H9 (cell line): ENCODE measurements at regions not wholly inside any gene's neighbourhood (a gene's known extent, or its start where the extent isn't known, plus 50 kb on each side); places are given as distances from the start of the nearest gene placed in this dataset.

Source experiments
- DNase-seq: peaks from one replicate; pipeline ENCODE4 v3.0.0-alpha.2; 2017
- H2AFZ ChIP-seq: one replicate; pipeline ENCODE4 v1.6.1; 2013; ENCODE audit warnings: mild to moderate bottlenecking, low read length, control low read depth, moderate library complexity
- H2AK5ac ChIP-seq: 2 replicates; pipeline ENCODE4 v1.6.1; 2013; ENCODE audit warnings: low read length, control low read depth, mixed read lengths; ENCODE audit not compliant: insufficient read length
- H2BK120ac ChIP-seq: one replicate; pipeline ENCODE4 v1.6.1; 2013; ENCODE audit warnings: low read depth, mild to moderate bottlenecking, low read length, control low read depth, inconsistent platforms; ENCODE audit not compliant: poor library complexity, severe bottlenecking
- H2BK12ac ChIP-seq: 2 replicates; pipeline ENCODE4 v1.6.1; 2013; ENCODE audit warnings: low read length, control low read depth, mixed read lengths, low read depth; ENCODE audit not compliant: insufficient read length
- H2BK15ac ChIP-seq: 2 replicates; pipeline ENCODE4 v1.6.1; 2013; ENCODE audit warnings: low read depth, low read length, control low read depth
- H2BK20ac ChIP-seq: one replicate; pipeline ENCODE4 v1.6.1; 2013; ENCODE audit warnings: low read depth, mild to moderate bottlenecking, low read length, control low read depth, inconsistent platforms; ENCODE audit not compliant: poor library complexity, severe bottlenecking
- H2BK5ac ChIP-seq: 2 replicates; pipeline ENCODE4 v1.6.1; 2013; ENCODE audit warnings: low read length, control low read depth, mixed read lengths; ENCODE audit not compliant: insufficient read length
- H3K14ac ChIP-seq: 2 replicates; pipeline ENCODE4 v1.6.1; 2013; ENCODE audit warnings: low read length, control low read depth; ENCODE audit not compliant: insufficient read depth
- H3K18ac ChIP-seq: 2 replicates; pipeline ENCODE4 v1.6.1; 2013; ENCODE audit warnings: low read depth, mild to moderate bottlenecking, mixed read lengths, low read length, control low read depth; ENCODE audit not compliant: insufficient read length
- H3K23ac ChIP-seq: 2 replicates; pipeline ENCODE4 v1.6.1; 2013; ENCODE audit warnings: low read length, control low read depth, mixed read lengths, low read depth; ENCODE audit not compliant: insufficient read length
- H3K23me2 ChIP-seq: 2 replicates; pipeline ENCODE4 v1.6.1; 2013; ENCODE audit warnings: low read depth, mild to moderate bottlenecking, mixed read lengths, low read length, control low read depth; ENCODE audit not compliant: insufficient read length, poor library complexity, severe bottlenecking
- H3K27ac ChIP-seq: 2 replicates; pipeline ENCODE4 v1.5.1; 2013; ENCODE audit warnings: low read length, control low read depth, mixed read lengths, low read depth; ENCODE audit not compliant: insufficient read length
- H3K27me3 ChIP-seq: 2 replicates; pipeline ENCODE4 v1.6.1; 2013; ENCODE audit warnings: low read length, control low read depth, inconsistent platforms; ENCODE audit not compliant: insufficient read depth
- H3K4ac ChIP-seq: 2 replicates; pipeline ENCODE4 v1.6.1; 2013; ENCODE audit warnings: low read depth, mild to moderate bottlenecking, control low read depth, inconsistent platforms, low read length, moderate library complexity
- H3K4me1 ChIP-seq: 2 replicates; pipeline ENCODE4 v1.6.1; 2013; ENCODE audit warnings: low read length, control low read depth, inconsistent platforms; ENCODE audit not compliant: insufficient read depth
- H3K4me2 ChIP-seq: 2 replicates; pipeline ENCODE4 v1.6.1; 2013; ENCODE audit warnings: low read length, control low read depth, mixed read lengths; ENCODE audit not compliant: insufficient read length, insufficient read depth
- H3K56ac ChIP-seq: 2 replicates; pipeline ENCODE4 v1.6.1; 2013; ENCODE audit warnings: low read depth, mild to moderate bottlenecking, mixed read lengths, low read length, control low read depth; ENCODE audit not compliant: insufficient read length
- H3K79me1 ChIP-seq: 2 replicates; pipeline ENCODE4 v1.6.1; 2013; ENCODE audit warnings: low read depth, mild to moderate bottlenecking, moderate library complexity, low read length, control low read depth, inconsistent platforms; ENCODE audit not compliant: insufficient read depth, poor library complexity, severe bottlenecking
- H3K79me2 ChIP-seq: 2 replicates; pipeline ENCODE4 v1.6.1; 2013; ENCODE audit warnings: low read length, control low read depth, inconsistent platforms; ENCODE audit not compliant: insufficient read depth
- H3K9ac ChIP-seq: 2 replicates; pipeline ENCODE4 v1.6.1; 2013; ENCODE audit warnings: low read length, control low read depth, mixed read lengths; ENCODE audit not compliant: insufficient read length; ENCODE audit errors: extremely low read depth
- H3K9me3 ChIP-seq: one replicate; pipeline ENCODE4 v1.6.1; 2013; ENCODE audit warnings: low read depth, low read length, inconsistent platforms; ENCODE audit not compliant: control insufficient read depth
- H3T11ph ChIP-seq: one replicate; pipeline ENCODE4 v1.6.1; 2013; ENCODE audit warnings: mild to moderate bottlenecking, low read length, control low read depth, inconsistent platforms
- H4K20me1 ChIP-seq: one replicate; pipeline ENCODE4 v1.6.1; 2013; ENCODE audit not compliant: control insufficient read depth, insufficient read length, insufficient read depth
- H4K5ac ChIP-seq: 2 replicates; pipeline ENCODE4 v1.6.1; 2013; ENCODE audit warnings: low read depth, mild to moderate bottlenecking, mixed read lengths, low read length, control low read depth; ENCODE audit not compliant: insufficient read length
- H4K8ac ChIP-seq: replicated peaks from 2 replicates; pipeline ENCODE4 v1.6.1; 2013; ENCODE audit warnings: low read length, control low read depth, mixed read lengths, low read depth; ENCODE audit not compliant: insufficient read length
- H4K91ac ChIP-seq: 2 replicates; pipeline ENCODE4 v1.6.1; 2013; ENCODE audit warnings: low read depth, mild to moderate bottlenecking, moderate library complexity, mixed read lengths, low read length, control low read depth; ENCODE audit not compliant: insufficient read length
- H3K27ac Mint-ChIP-seq, 3 experiments: 2 replicates in 2 of 3; 3 replicates in 1 of 3; pipeline ENCODE4 v1.8.0; 2020 to 2021; ENCODE audit warnings: mixed read lengths in 3 of 3, mild to moderate bottlenecking in 1 of 3, moderate library complexity in 1 of 3
- H3K27me3 Mint-ChIP-seq: 2 replicates; pipeline ENCODE4 v1.8.0; 2021; ENCODE audit warnings: low read depth, mild to moderate bottlenecking, moderate library complexity, mixed read lengths
- H3K36me3 Mint-ChIP-seq, 3 experiments: 2 replicates in 2 of 3; 3 replicates in 1 of 3; pipeline ENCODE4 v1.8.0; 2020 to 2021; ENCODE audit warnings: low read depth in 3 of 3, mixed read lengths in 3 of 3; ENCODE audit not compliant: insufficient read depth in 1 of 3
- H3K4me1 Mint-ChIP-seq, 2 experiments: 2 replicates each; pipeline ENCODE4 v1.8.0; 2020; ENCODE audit warnings: mixed read lengths in 2 of 2
- H3K4me3 Mint-ChIP-seq, 2 experiments: 2 replicates in 1 of 2; 3 replicates in 1 of 2; pipeline ENCODE4 v1.8.0; 2020 to 2021; ENCODE audit warnings: mild to moderate bottlenecking in 2 of 2, mixed read lengths in 2 of 2, moderate library complexity in 1 of 2
- H3K9me3 Mint-ChIP-seq, 2 experiments: 2 replicates in 1 of 2; 3 replicates in 1 of 2; pipeline ENCODE4 v1.8.0; 2020; ENCODE audit warnings: mild to moderate bottlenecking in 2 of 2, mixed read lengths in 2 of 2, moderate library complexity in 1 of 2
- WGBS: extraction: QIAGEN DNeasy Blood & Tissue Kit; methylation state at CpG from one replicate; pipeline ENCODE4 v1.1.7; 2013; ENCODE audit warnings: missing lambda C conversion rate, low lambda C conversion rate, mixed read lengths; ENCODE audit not compliant: insufficient read length; ENCODE audit errors: extremely low coverage; 5-methylcytosine and 5-hydroxymethylcytosine counted together
- TF ChIP-seq, protein P1 (sequence below): fragments of 200-600 bp; sonication (generic); conservative IDR thresholded peaks from 3 replicates; pipeline ENCODE4 v1.8.0; 2021; ENCODE audit warnings: antibody characterized with exemption, mild to moderate bottlenecking

DNA sequence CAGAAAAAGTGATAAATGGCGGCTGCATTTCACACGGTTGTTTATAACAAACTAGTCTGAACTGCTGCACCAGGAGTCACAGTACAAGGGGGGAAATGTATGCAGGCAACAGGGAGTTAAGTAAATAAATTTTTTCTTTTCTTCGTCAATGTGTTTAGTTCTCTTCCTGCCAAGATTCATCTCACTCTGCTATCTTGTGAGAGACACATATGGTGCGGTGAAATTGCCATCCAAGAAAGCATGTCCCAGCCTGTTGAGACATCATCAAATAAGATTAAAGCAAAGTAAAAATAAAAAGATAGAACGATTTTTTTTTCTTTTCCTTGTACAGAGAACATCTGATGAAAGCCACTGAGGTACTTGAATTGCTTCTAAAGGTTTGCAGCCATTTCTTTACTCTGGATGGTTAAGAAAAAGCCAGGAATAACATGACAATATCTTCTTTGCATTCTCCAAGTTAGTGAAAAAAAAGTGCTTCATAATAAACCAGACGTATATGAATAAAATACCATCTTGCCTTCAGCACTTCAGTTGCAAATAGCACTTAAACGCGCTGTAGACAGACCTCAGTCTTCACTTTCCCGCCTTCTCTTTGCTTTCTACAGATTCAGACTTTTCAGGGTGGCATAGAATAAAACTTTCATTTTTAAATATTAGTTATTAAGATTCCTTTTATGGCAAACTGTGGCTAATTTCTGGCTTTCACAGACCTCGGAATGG is 506.2 kb upstream of the ZFHX3 start:
- TF ChIP-seq, protein P1, sequence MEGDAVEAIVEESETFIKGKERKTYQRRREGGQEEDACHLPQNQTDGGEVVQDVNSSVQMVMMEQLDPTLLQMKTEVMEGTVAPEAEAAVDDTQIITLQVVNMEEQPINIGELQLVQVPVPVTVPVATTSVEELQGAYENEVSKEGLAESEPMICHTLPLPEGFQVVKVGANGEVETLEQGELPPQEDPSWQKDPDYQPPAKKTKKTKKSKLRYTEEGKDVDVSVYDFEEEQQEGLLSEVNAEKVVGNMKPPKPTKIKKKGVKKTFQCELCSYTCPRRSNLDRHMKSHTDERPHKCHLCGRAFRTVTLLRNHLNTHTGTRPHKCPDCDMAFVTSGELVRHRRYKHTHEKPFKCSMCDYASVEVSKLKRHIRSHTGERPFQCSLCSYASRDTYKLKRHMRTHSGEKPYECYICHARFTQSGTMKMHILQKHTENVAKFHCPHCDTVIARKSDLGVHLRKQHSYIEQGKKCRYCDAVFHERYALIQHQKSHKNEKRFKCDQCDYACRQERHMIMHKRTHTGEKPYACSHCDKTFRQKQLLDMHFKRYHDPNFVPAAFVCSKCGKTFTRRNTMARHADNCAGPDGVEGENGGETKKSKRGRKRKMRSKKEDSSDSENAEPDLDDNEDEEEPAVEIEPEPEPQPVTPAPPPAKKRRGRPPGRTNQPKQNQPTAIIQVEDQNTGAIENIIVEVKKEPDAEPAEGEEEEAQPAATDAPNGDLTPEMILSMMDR, result no peak
- Mint-ChIP-seq H3K4me1 (peaks cover 18 to 20% of the 10 kb centered on the region in 2 experiments), H3K9me3 (no peaks in the 10 kb centered on the region), H3K36me3 (no peaks in the 10 kb centered on the region), H3K27ac (no peak overlapping the region), H3K4me3 (no peak overlapping the region), H3K27me3 (no peaks in the 10 kb centered on the region)
- Histone ChIP-seq H3K56ac (no peak overlapping the region), H4K8ac (no peak overlapping the region), H4K5ac (no peak overlapping the region), H3K9ac (no peak overlapping the region), H3K79me1 (no peaks in the 10 kb centered on the region), H3K9me3 (no peaks in the 10 kb centered on the region), H3K27me3 (no peaks in the 10 kb centered on the region), H3K27ac (no peak overlapping the region), H3K79me2 (no peaks in the 10 kb centered on the region), H3K4me1 (no peaks in the 10 kb centered on the region), H2BK12ac (no peak overlapping the region), H3K4ac (no peak overlapping the region), H3K14ac (no peak overlapping the region), H2BK120ac (no peak overlapping the region), H2BK15ac (no peak overlapping the region), H2BK20ac (no peak overlapping the region), H3K23me2 (no peaks in the 10 kb centered on the region), H3K23ac (no peak overlapping the region), H2AK5ac (no peak overlapping the region), H4K20me1 (no peaks in the 10 kb centered on the region), H4K91ac (no peak overlapping the region), H3K4me2 (no peak overlapping the region), H3T11ph (no peak overlapping the region), H2AFZ (no peak overlapping the region), H2BK5ac (no peak overlapping the region), H3K18ac (no peak overlapping the region)
- WGBS, result no CpG with 5 or more reads among the region's 10 CpGs
- DNase-seq, result no peak
